Stimulated activated naive CD8-positive, alpha-beta T cell treated with anti-CD3 and anti-CD28 coated beads, Interleukin-15, Interleukin-2, amounts not matched to agents 100 ng/mL and 50 ng/mL, for 24 hours (primary cell): ENCODE measurements at regions not wholly inside any gene's neighbourhood (a gene's known extent, or its start where the extent isn't known, plus 50 kb on each side); places are given as distances from the start of the nearest gene placed in this dataset.

Experiments used
- H3K27ac Mint-ChIP-seq: one replicate; pipeline ENCODE4 v1.8.0; 2021; ENCODE audit warnings: mild to moderate bottlenecking, mixed read lengths
- H3K27me3 Mint-ChIP-seq: one replicate; pipeline ENCODE4 v1.8.0; 2021; ENCODE audit warnings: mixed read lengths
- H3K36me3 Mint-ChIP-seq: one replicate; pipeline ENCODE4 v1.8.0; 2021; ENCODE audit warnings: low read depth, mixed read lengths
- H3K4me1 Mint-ChIP-seq: one replicate; pipeline ENCODE4 v1.8.0; 2021; ENCODE audit warnings: low read depth, mixed read lengths
- H3K4me3 Mint-ChIP-seq: one replicate; pipeline ENCODE4 v1.8.0; 2021; ENCODE audit warnings: mild to moderate bottlenecking, mixed read lengths
- H3K9me3 Mint-ChIP-seq: one replicate; pipeline ENCODE4 v1.8.0; 2021; ENCODE audit warnings: mixed read lengths

GRCh38 chr1:56284928-56285327, 294.4 kb downstream of the PLPP3 start:
- H3K4me1 Mint-ChIP-seq = no peaks in the 10 kb centered on the region
- H3K9me3 Mint-ChIP-seq = peaks cover 3% of the 10 kb centered on the region
- H3K4me3 Mint-ChIP-seq = no peak overlapping the region
- H3K36me3 Mint-ChIP-seq = no peaks in the 10 kb centered on the region
- no peak overlapping the region for H3K27ac Mint-ChIP-seq
- H3K27me3 Mint-ChIP-seq = peaks cover 4% of the 10 kb centered on the region

GRCh38 chr1:56278061-56278460, 301.3 kb downstream of the PLPP3 start:
- Mint-ChIP-seq H3K4me1 (no peaks in the 10 kb centered on the region), H3K4me3 (no peak overlapping the region), H3K36me3 (no peaks in the 10 kb centered on the region), H3K27ac (no peak overlapping the region), H3K27me3 (peaks cover 4% of the 10 kb centered on the region), H3K9me3 (peaks cover 8% of the 10 kb centered on the region)

- no peak overlapping the region for H3K27ac Mint-ChIP-seq
- H3K36me3 Mint-ChIP-seq = no peaks in the 10 kb centered on the region
- H3K27me3 Mint-ChIP-seq = no peaks in the 10 kb centered on the region
- no peaks in the 10 kb centered on the region for H3K9me3 Mint-ChIP-seq
- H3K4me3 Mint-ChIP-seq = no peak overlapping the region
- H3K4me1 Mint-ChIP-seq = no peaks in the 10 kb centered on the region
Measured at GRCh38 chr1:56268519-56269140, 310.7 kb downstream of the PLPP3 start.

- Mint-ChIP-seq H3K9me3 (no peaks in the 10 kb centered on the region), H3K4me3 (no peak overlapping the region), H3K36me3 (no peaks in the 10 kb centered on the region), H3K27ac (no peak overlapping the region), H3K4me1 (no peaks in the 10 kb centered on the region), H3K27me3 (no peaks in the 10 kb centered on the region)
Measured at GRCh38 chr1:56267611-56268010, 311.8 kb downstream of the PLPP3 start.

GRCh38 chr1:56266359-56266758, 313.0 kb downstream of the PLPP3 start:
- Mint-ChIP-seq H3K27ac (no peak overlapping the region), H3K9me3 (no peaks in the 10 kb centered on the region), H3K4me1 (no peaks in the 10 kb centered on the region)

GRCh38 chr1:56265216-56265615, 314.1 kb downstream of the PLPP3 start:
- Mint-ChIP-seq H3K4me3 (no peak overlapping the region), H3K36me3 (no peaks in the 10 kb centered on the region), H3K27ac (no peak overlapping the region), H3K4me1 (no peaks in the 10 kb centered on the region), H3K9me3 (no peaks in the 10 kb centered on the region), H3K27me3 (no peaks in the 10 kb centered on the region)

More at GRCh38 chr1:56266359-56266758, 313.0 kb downstream of the PLPP3 start:
- no peaks in the 10 kb centered on the region for H3K27me3 Mint-ChIP-seq
- no peaks in the 10 kb centered on the region for H3K36me3 Mint-ChIP-seq
- H3K4me3 Mint-ChIP-seq = no peak overlapping the region

GRCh38 chr1:56263908-56264307, 315.5 kb downstream of the PLPP3 start:
- no peaks in the 10 kb centered on the region for H3K27me3 Mint-ChIP-seq
- H3K36me3 Mint-ChIP-seq = no peaks in the 10 kb centered on the region
- no peak overlapping the region for H3K4me3 Mint-ChIP-seq
- H3K4me1 Mint-ChIP-seq = no peaks in the 10 kb centered on the region
- no peak overlapping the region for H3K27ac Mint-ChIP-seq
- H3K9me3 Mint-ChIP-seq = peaks cover 4% of the 10 kb centered on the region

GRCh38 chr1:56258371-56258770, 321.0 kb downstream of the PLPP3 start:
- H3K4me1 Mint-ChIP-seq = no peaks in the 10 kb centered on the region
- no peaks in the 10 kb centered on the region for H3K36me3 Mint-ChIP-seq
- no peak overlapping the region for H3K4me3 Mint-ChIP-seq
- H3K27ac Mint-ChIP-seq = no peak overlapping the region
- no peaks in the 10 kb centered on the region for H3K27me3 Mint-ChIP-seq
- peaks cover 4% of the 10 kb centered on the region for H3K9me3 Mint-ChIP-seq

- Mint-ChIP-seq H3K36me3 (no peaks in the 10 kb centered on the region), H3K4me1 (no peaks in the 10 kb centered on the region)
Measured at GRCh38 chr1:56257726-56258125, 321.6 kb downstream of the PLPP3 start.

GRCh38 chr1:56256153-56257000, 323.0 kb downstream of the PLPP3 start:
- Mint-ChIP-seq H3K4me3 (no peak overlapping the region), H3K4me1 (no peaks in the 10 kb centered on the region), H3K27ac (no peak overlapping the region), H3K36me3 (no peaks in the 10 kb centered on the region), H3K27me3 (no peaks in the 10 kb centered on the region), H3K9me3 (peaks cover 4% of the 10 kb centered on the region)

More at GRCh38 chr1:56257726-56258125, 321.6 kb downstream of the PLPP3 start:
- Mint-ChIP-seq H3K27me3 (no peaks in the 10 kb centered on the region), H3K9me3 (peaks cover 4% of the 10 kb centered on the region), H3K27ac (no peak overlapping the region), H3K4me3 (no peak overlapping the region)

GRCh38 chr1:56255516-56256152, 323.7 kb downstream of the PLPP3 start:
- Mint-ChIP-seq H3K27ac (no peak overlapping the region), H3K27me3 (no peaks in the 10 kb centered on the region), H3K4me1 (no peaks in the 10 kb centered on the region), H3K36me3 (no peaks in the 10 kb centered on the region), H3K4me3 (no peak overlapping the region), H3K9me3 (peaks cover 4% of the 10 kb centered on the region)

GRCh38 chr1:56254130-56254529, 325.2 kb downstream of the PLPP3 start:
- Mint-ChIP-seq H3K27ac (no peak overlapping the region), H3K4me1 (no peaks in the 10 kb centered on the region), H3K4me3 (no peak overlapping the region), H3K27me3 (no peaks in the 10 kb centered on the region), H3K36me3 (no peaks in the 10 kb centered on the region), H3K9me3 (no peaks in the 10 kb centered on the region)

GRCh38 chr1:56250809-56251208, 328.6 kb downstream of the PLPP3 start:
- peaks cover 4% of the 10 kb centered on the region for H3K27me3 Mint-ChIP-seq
- H3K4me1 Mint-ChIP-seq = no peaks in the 10 kb centered on the region
- H3K9me3 Mint-ChIP-seq = no peaks in the 10 kb centered on the region
- no peak overlapping the region for H3K27ac Mint-ChIP-seq
- H3K36me3 Mint-ChIP-seq = no peaks in the 10 kb centered on the region
- H3K4me3 Mint-ChIP-seq = no peak overlapping the region

- Mint-ChIP-seq H3K27ac (no peak overlapping the region), H3K4me3 (no peak overlapping the region), H3K36me3 (no peaks in the 10 kb centered on the region)
Measured at GRCh38 chr1:56249234-56249633, 330.1 kb downstream of the PLPP3 start.

GRCh38 chr1:56248138-56248537, 331.2 kb downstream of the PLPP3 start:
- Mint-ChIP-seq H3K4me3 (no peak overlapping the region), H3K9me3 (no peaks in the 10 kb centered on the region), H3K4me1 (no peaks in the 10 kb centered on the region), H3K27me3 (peaks cover 4% of the 10 kb centered on the region), H3K36me3 (no peaks in the 10 kb centered on the region), H3K27ac (no peak overlapping the region)

More at GRCh38 chr1:56249234-56249633, 330.1 kb downstream of the PLPP3 start:
- Mint-ChIP-seq H3K27me3 (peaks cover 4% of the 10 kb centered on the region), H3K4me1 (no peaks in the 10 kb centered on the region), H3K9me3 (no peaks in the 10 kb centered on the region)
